ENCODE measurements at regions not wholly inside any gene's neighbourhood (a gene's known extent, or its start where the extent isn't known, plus 50 kb on each side); places are given as distances from the start of the nearest gene placed in this dataset.

GRCh38 chr3:144197582-144197981 lies 226.0 kb downstream of the DIPK2A start:
- DNase-seq (ENCODE audit: low spot score) (no peak), ATAC-seq (no peak)

GRCh38 chr3:144200004-144200403 lies 228.4 kb downstream of the DIPK2A start:
- DNase-seq (ENCODE audit: low spot score): no peak
- ATAC-seq: no peak

DNA sequence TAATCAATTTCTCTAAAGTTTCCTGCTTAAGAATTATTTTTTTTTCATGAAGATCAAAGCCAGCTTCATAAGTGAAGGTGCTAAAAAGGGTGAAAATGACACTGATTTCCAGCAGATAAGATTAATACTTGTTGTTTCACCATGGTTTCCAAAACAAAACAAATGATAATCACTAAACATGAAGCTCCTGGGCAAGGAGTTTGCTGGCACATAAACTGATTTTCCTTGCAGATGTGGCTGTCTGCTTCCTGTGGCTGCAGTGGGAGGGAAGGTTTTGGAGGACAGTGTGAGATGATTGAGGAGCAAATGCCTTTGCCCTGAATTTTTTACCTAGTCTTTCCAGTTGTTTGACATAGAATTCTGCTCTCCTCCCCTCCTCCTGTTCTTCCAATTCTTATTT lies 228.8 kb downstream of the DIPK2A start:
- no peak for DNase-seq (ENCODE audit: low spot score)
- no peak for ATAC-seq

- DNase-seq (ENCODE audit: low spot score) (no peak), ATAC-seq (no peak)
Observed at GRCh38 chr3:144221761-144222160, 250.1 kb downstream of the DIPK2A start.

- peak; percentile 99 for ATAC-seq
Observed at GRCh38 chr3:144229330-144229729, 257.7 kb downstream of the DIPK2A start.

GRCh38 chr3:144229953-144230352 lies 258.3 kb downstream of the DIPK2A start:
- no peak for ATAC-seq
- DNase-seq (ENCODE audit: low spot score): no peak

More at GRCh38 chr3:144229330-144229729, 257.7 kb downstream of the DIPK2A start:
- peak; percentile 66 for DNase-seq (ENCODE audit: low spot score)

GRCh38 chr3:144235489-144235888 lies 263.9 kb downstream of the DIPK2A start:
- ATAC-seq: no peak
- DNase-seq (ENCODE audit: low spot score): no peak

DNA sequence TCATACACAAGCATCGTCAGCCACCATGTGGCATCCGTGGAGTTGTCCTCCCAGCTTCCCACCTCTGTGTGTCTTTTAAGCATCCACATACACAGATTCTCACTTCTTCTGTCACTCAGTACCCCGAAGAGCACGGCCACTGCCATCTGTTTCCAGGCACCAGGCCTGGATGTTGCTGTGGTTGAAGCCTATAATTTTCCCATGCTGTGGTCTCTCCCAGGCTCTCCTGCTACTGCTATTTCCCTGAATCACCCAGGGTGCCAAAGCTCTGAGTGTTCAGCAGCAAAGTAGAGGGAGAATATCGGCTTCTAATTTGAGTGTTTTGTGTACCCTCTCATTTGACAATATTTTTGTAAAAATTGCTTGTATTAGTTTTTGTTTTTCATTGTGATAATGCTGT lies 265.7 kb downstream of the DIPK2A start:
- no peak for ATAC-seq
- no peak for DNase-seq (ENCODE audit: low spot score)

GRCh38 chr3:144241404-144241803 lies 269.8 kb downstream of the DIPK2A start:
- no peak for ATAC-seq
- DNase-seq (ENCODE audit: low spot score): no peak

GRCh38 chr3:144242747-144243146 lies 271.1 kb downstream of the DIPK2A start:
- no peak for DNase-seq (ENCODE audit: low spot score)
- no peak for ATAC-seq

GRCh38 chr3:144244662-144245061 lies 273.0 kb downstream of the DIPK2A start:
- no peak for DNase-seq (ENCODE audit: low spot score)
- ATAC-seq: no peak

- ATAC-seq (no peak), DNase-seq (ENCODE audit: low spot score) (no peak)
Observed at GRCh38 chr3:144252896-144253295, 281.3 kb downstream of the DIPK2A start.

- ATAC-seq: no peak
- no peak for DNase-seq (ENCODE audit: low spot score)
Observed at GRCh38 chr3:144257381-144257780, 285.8 kb downstream of the DIPK2A start.

DNA sequence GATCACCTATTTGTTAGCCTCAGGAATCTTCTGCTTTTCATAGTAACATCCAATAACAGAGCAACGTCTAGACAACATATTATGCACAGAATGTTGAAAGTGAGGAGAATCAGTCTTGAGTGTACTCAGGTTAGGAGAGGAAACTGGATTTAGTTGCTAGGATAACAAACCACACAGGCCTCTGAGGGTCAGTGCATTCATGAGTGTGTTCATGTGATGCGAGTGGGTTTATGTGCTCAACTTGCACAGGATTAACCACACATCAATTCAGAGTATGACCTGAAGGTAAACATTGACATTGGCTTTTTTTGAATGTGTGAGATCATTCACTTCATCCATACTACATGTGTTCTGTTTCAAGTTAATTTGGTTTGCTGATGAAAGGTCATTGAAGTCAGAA lies 287.6 kb downstream of the DIPK2A start:
- no peak for DNase-seq (ENCODE audit: low spot score)
- no peak for ATAC-seq

DNA sequence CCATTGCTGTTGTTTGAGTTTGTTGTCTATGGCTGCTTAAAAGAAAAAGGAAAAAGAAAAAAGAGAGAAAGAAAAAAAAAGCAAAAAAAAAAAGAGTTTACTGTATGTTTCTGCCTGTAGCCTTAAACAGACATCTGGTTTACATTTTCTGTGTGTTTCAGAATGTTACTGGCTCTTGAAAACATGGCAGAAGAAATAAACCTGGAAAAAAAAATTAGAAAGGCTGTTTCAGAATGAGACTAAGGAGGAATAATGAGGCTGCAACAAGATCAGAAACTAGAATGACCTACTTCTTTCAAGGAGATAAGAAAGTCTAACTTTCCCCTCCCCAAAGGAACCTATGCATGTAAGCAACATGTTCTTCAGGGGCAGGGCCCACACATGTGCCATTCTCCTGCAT lies 292.1 kb downstream of the DIPK2A start:
- no peak for DNase-seq (ENCODE audit: low spot score)
- ATAC-seq: no peak

- no peak for ATAC-seq
- no peak for DNase-seq (ENCODE audit: low spot score)
Observed at GRCh38 chr3:144264350-144264749, 292.7 kb downstream of the DIPK2A start.

DNA sequence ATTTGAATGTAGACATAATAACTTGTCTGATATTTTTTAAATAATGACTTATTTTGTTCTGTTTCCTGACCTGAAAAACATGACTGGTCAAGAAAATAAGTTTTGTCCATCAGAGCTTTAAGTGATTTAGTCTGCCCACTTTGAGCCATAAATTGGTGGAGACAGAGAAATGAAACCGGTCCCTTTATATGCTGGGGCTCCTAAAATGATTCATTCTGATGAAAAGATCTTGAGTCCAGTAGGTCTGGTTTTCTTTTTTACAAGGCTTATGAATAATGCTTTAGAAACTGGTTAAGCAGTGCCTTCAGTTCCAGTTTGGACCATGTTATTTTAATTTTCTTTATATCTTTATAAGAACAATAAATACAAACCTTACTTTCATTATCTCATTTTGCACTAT lies 293.2 kb downstream of the DIPK2A start:
- ATAC-seq (no peak), DNase-seq (ENCODE audit: low spot score) (no peak)

DNA sequence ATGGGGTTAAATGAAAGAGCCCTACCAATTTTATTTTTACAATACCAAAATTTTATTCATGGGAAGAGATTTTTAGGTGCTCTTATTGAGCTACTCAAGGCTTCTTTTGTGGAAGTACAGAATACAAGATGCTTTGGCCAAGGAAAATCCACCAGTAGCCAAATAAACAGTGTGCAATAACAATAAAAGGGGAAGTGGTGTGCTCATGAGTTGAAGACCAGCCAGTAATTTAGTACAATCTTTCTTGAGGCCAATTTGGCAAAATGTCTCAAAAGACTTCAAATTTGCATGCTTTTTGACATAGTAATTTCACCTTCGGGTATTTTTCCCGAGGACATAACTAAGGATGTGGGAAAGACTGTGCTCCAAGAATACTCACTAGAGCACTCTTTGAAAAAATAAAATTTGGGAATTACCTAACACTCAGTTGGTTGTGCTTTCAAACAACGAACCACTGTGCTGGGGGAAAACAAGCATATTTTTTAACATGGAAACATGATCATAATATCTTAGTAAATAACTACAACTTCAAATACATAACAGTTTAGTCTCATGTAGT lies 294.0 kb downstream of the DIPK2A start:
- DNase-seq (ENCODE audit: low spot score) (no peak), ATAC-seq (no peak)

- DNase-seq (ENCODE audit: low spot score) (no peak), ATAC-seq (no peak)
Observed at GRCh38 chr3:144270100-144270499, 298.5 kb downstream of the DIPK2A start.

DNA sequence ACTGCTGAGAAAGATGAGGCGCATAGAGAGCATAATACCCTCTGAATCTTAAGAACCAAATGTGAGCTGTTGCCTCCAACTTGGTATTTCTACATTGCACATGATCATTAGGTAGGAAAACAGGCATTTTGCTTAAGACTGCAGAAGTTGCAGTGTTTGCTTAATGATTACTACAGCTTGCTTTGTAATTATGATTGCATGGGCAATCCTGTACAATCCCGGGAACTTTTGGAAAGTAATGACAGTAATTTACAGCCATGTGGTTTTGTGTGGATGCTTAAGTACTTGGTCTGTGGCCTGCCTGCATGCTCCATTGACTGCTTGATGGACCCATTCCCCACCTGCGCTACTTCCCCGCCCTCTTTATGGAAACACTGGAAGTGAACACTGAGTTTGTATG lies 301.1 kb downstream of the DIPK2A start:
- ATAC-seq (no peak), DNase-seq (ENCODE audit: low spot score) (no peak)

DNA sequence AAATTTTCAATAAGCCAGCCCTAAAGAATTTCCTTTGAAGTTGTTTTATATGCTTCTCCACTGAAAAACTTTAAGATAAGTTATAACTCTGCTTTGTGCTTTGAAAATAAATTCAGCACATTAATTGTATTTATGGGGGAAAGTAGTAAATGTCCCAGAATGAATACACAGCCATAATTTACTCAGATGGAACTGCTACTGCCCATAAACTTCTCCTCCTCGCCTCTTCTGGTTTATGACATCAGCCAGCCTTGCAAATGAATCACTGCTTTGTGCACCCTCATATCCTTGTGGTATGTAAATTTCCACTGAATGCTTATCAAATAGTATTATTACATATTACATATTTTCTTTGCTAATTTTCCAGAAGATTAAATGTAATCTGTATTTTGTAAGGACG lies 302.0 kb downstream of the DIPK2A start:
- DNase-seq (ENCODE audit: low spot score): no peak

DNA sequence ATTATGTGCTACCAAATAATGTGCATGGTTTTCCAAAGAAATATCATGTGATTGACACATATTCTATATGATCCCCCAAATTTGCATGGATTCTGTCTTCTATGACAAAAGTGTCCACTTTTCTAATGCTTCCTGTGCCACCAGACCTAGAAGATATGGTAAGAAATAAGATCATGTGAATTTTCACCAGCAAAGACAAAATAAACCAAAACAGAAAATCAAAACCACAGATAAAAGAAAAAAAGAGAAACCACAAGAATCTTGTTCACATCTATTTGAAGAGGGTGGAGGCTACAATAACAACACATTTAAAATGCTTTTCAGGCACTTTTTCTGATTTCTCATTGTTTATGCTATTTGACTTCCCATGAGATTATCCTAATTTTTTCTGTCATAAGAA lies 303.4 kb downstream of the DIPK2A start:
- DNase-seq (ENCODE audit: low spot score) (no peak), ATAC-seq (no peak)

More for the DNA sequence above, 302.0 kb downstream of the DIPK2A start:
- ATAC-seq: no peak

GRCh38 chr3:144282313-144282712 lies 310.7 kb downstream of the DIPK2A start:
- DNase-seq (ENCODE audit: low spot score) (no peak), ATAC-seq (no peak)
